Fibroblast of peridontal ligament (primary cell): ENCODE measurements at regions not wholly inside any gene's neighbourhood (a gene's known extent, or its start where the extent isn't known, plus 50 kb on each side); places are given as distances from the start of the nearest gene placed in this dataset.
A peak's percentile ranks its signal among the peaks of the same experiment; 100 is the strongest.

Experiments used
- DNase-seq: peaks from one replicate; pipeline ENCODE4 v3.0.0-alpha.2; 2010; ENCODE audit errors: extremely low read depth

GRCh38 chr5:99133921-99134320 is 205.1 kb upstream of the CHD1 start:
- DNase-seq = no peak

GRCh38 chr5:99129768-99130501 is 201.1 kb upstream of the CHD1 start:
- DNase-seq = no peak

- DNase-seq = no peak
These were observed 194.2 kb upstream of the CHD1 start for GRCh38 chr5:99122976-99123375.

- no peak for DNase-seq
These were observed 190.5 kb upstream of the CHD1 start for GRCh38 chr5:99119326-99119725.

GRCh38 chr5:99116526-99116925 is 187.7 kb upstream of the CHD1 start:
- no peak for DNase-seq

GRCh38 chr5:99109894-99110293 is 181.1 kb upstream of the CHD1 start:
- DNase-seq = no peak

GRCh38 chr5:99105216-99105615 is 176.4 kb upstream of the CHD1 start:
- peak; percentile 27 for DNase-seq

GRCh38 chr5:99104538-99105132 is 175.8 kb upstream of the CHD1 start:
- peak; percentile 58 for DNase-seq

GRCh38 chr5:99102073-99102697 is 173.4 kb upstream of the CHD1 start:
- DNase-seq = no peak

GRCh38 chr5:99099691-99100090 is 170.9 kb upstream of the CHD1 start:
- no peak for DNase-seq

- DNase-seq = no peak
These were observed 161.2 kb upstream of the CHD1 start for GRCh38 chr5:99089822-99090549.

- no peak for DNase-seq
These were observed 159.5 kb upstream of the CHD1 start for GRCh38 chr5:99088309-99088708.

- no peak for DNase-seq
These were observed 154.4 kb upstream of the CHD1 start for GRCh38 chr5:99083197-99083596.

- no peak for DNase-seq
These were observed 152.9 kb upstream of the CHD1 start for GRCh38 chr5:99081711-99082110.

GRCh38 chr5:99076723-99077640 is 148.2 kb upstream of the CHD1 start:
- no peak for DNase-seq

GRCh38 chr5:99072846-99073245 is 144.0 kb upstream of the CHD1 start:
- DNase-seq = no peak

GRCh38 chr5:99070822-99071221 is 142.0 kb upstream of the CHD1 start:
- no peak for DNase-seq

- no peak for DNase-seq
These were observed 141.6 kb upstream of the CHD1 start for GRCh38 chr5:99070362-99070761.

GRCh38 chr5:99068944-99069650 is 140.3 kb upstream of the CHD1 start:
- DNase-seq = no peak

GRCh38 chr5:99063737-99064136 is 134.9 kb upstream of the CHD1 start:
- peak; percentile 27 for DNase-seq

- DNase-seq = peak; percentile 86
These were observed 132.9 kb upstream of the CHD1 start for GRCh38 chr5:99061711-99062110.
